AG04450 (cell line): ENCODE measurements at regions not wholly inside any gene's neighbourhood (a gene's known extent, or its start where the extent isn't known, plus 50 kb on each side); places are given as distances from the start of the nearest gene placed in this dataset.

Experiments
- CTCF ChIA-PET: fragments of 300-600, 350-600 bp; formaldehyde crosslinking; extraction: SDS; loops from one replicate; lab custom pipeline; 2022; ENCODE audit warnings: antibody characterized with exemption, inconsistent platforms; lab: Charles Lee
- POLR2A ChIA-PET: fragments of 350-600 bp; formaldehyde crosslinking; extraction: SDS; loops from one replicate; lab custom pipeline; 2021; ENCODE audit warnings: antibody characterized with exemption, inconsistent platforms; lab: Yijun Ruan, JAX
- DNase-seq: peaks from one replicate; pipeline ENCODE4 v3.0.0-alpha.2; 2011; ENCODE audit warnings: low read depth, low spot score
- H3K27ac ChIP-seq: one replicate; pipeline ENCODE4 v1.5.1; 2012; ENCODE audit warnings: low read depth, low read length, control low read depth
- H3K27me3 ChIP-seq: one replicate; pipeline ENCODE4 v1.6.0; 2012; ENCODE audit warnings: low read length; ENCODE audit not compliant: control insufficient read depth, insufficient read depth
- H3K4me3 ChIP-seq: 2 replicates; pipeline ENCODE4 v1.5.1; 2011; ENCODE audit warnings: mild to moderate bottlenecking, low read depth, low read length, control low read depth
- H3K9me3 ChIP-seq: 2 replicates; pipeline ENCODE4 v1.5.1; 2012; ENCODE audit warnings: low read length; ENCODE audit not compliant: control insufficient read depth, insufficient read depth
- TF ChIP-seq, protein P1 (sequence below): IDR thresholded peaks from 2 replicates; pipeline ENCODE4 v1.5.1; 2011; ENCODE audit warnings: low read depth, low read length, control low read depth, inconsistent platforms

DNA sequence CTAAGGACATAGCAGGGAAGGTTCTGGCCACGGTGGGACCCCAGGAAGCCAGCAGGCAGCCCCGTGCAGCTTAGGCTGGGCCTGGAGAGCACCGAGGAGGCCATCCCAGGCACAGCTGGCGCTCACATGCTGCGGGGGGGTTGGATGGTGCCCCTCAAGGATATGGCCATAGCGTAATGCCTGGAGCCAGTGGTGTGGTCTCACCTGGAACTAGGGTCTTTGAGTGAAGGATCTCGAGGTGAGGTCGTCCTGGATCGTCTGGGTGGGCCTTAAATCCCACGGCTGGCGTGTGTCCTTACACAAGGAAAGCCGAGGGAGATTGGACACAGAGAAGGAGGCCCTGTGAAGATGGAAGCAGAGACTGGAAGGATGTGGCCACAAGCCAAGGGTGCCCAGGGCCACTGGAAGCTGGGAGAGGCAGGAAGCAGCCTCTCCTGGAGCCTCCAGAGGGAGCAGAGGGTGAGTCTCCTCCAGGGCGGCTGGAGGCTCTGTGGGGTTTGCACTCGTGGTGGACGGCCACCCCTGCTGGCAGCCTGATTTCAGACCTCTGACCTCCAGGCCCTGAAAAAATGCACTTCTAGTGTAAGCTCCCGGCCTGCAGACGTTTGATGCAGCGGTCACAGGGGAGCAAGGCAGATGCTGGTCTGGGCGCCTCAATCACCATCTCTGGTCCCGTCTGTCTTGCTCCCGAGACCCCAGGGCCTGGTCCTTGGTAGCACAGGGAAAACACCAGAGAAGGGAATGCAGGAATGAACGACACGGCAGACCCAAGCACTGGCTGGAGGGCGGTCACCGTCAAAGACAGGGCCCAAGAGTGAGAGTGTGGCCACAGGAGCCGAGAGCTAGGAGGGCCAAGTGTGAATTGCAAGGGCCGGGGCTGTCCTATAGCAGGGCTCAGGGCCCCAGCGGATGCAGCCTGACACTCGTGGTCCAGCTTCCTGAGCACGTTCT lies 218.6 kb downstream of the KIF26A start:
- CTCF ChIA-PET, result no interaction called here
- DNase-seq, result no peak
- peaks cover 96% of the 10 kb centered on the region for H3K9me3 ChIP-seq
- POLR2A ChIA-PET, result no interaction called here
- H3K27ac ChIP-seq, result no peak overlapping the region
- H3K27me3 ChIP-seq, result no peaks in the 10 kb centered on the region
- no peak overlapping the region for H3K4me3 ChIP-seq
- TF ChIP-seq, protein P1, sequence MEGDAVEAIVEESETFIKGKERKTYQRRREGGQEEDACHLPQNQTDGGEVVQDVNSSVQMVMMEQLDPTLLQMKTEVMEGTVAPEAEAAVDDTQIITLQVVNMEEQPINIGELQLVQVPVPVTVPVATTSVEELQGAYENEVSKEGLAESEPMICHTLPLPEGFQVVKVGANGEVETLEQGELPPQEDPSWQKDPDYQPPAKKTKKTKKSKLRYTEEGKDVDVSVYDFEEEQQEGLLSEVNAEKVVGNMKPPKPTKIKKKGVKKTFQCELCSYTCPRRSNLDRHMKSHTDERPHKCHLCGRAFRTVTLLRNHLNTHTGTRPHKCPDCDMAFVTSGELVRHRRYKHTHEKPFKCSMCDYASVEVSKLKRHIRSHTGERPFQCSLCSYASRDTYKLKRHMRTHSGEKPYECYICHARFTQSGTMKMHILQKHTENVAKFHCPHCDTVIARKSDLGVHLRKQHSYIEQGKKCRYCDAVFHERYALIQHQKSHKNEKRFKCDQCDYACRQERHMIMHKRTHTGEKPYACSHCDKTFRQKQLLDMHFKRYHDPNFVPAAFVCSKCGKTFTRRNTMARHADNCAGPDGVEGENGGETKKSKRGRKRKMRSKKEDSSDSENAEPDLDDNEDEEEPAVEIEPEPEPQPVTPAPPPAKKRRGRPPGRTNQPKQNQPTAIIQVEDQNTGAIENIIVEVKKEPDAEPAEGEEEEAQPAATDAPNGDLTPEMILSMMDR, result no peak

DNA sequence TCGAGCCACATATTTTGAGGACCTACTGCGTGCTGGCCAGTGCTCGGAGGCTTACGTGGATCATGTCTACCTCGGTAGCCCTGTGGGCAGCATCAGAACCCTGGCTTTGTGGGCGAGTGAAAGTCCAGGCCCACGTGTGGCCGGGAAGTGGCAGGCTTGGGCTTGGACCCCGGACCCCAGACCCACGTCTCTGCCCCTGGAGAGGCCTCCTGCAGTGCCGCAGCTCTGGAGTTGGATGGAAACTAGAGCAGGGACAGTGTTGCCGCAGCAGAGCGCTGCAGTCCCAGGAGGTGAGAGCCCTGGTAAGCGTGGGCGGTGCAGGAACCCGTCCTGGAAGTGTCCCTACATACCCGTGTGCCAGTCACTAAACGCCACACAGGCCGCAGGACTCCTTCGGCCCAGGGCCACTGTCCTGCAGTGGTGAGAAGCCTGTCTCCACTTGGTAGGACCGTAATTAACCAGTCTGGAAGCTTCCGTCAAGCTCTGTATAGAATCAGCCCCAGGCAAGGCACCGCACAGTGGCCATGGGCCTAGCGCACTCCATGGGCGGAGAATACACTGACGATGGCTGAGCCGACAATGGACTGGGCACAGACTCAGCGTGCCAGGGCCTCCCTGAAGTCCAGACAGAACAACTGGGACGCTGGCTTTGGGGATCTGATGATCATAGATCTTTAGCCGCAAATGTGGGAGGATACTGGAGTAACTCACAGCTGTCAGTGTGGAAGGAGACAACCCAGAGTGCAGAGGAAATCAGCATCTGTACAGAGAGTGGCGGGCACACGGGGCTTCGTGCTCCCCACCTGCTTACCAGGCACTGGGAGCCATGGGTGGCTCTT lies 219.5 kb downstream of the KIF26A start:
- no peak for DNase-seq
- H3K27ac ChIP-seq, result no peak overlapping the region
- H3K27me3 ChIP-seq, result no peaks in the 10 kb centered on the region
- H3K9me3 ChIP-seq, result peaks cover 97% of the 10 kb centered on the region
- no peak overlapping the region for H3K4me3 ChIP-seq
- ChIA-PET POLR2A (no interaction called here), CTCF (no interaction called here)
- TF ChIP-seq, protein P1, result no peak

DNA sequence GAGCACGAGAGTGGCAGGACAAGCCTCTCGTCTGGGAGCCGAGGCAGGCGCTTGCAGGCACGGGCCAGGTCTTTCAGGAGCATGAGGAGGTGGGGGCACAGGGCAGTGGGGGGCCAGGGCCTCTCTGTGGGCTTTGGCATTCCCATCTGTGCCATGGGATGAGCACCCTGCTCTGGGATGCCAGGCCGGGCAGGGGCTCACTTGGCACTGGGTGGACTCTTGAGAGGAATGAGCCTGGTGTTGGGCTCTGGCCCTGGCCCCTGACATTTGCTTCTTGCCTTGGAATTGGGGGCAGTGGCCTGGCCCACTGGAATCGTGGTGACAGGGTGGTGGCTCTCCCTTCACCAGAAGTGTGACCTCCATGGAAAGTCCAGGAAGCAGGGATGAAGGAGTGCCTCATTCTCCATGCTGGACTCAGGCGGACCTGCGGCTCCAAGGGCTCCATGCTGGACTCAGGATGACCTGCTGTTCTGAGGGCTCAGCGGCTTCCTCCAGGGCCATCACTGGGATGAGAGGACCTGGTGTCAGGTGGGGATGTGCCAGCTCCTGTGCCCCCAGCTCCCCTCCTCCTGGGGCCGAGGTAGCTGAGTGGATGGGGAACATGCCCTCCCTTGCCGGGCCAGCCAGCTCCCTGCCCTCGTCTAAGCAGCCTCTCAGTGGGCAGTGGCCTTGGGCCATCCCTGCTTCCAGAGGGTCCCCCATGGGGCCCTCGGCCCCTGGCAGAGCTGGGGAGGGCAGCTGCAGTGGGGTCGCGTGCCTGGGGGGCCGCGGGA lies 220.3 kb downstream of the KIF26A start:
- Histone ChIP-seq H3K27me3 (no peaks in the 10 kb centered on the region), H3K27ac (no peak overlapping the region), H3K4me3 (no peak overlapping the region), H3K9me3 (peaks cover 97% of the 10 kb centered on the region)
- ChIA-PET CTCF (no interaction called here), POLR2A (no interaction called here)
- no peak for DNase-seq
- TF ChIP-seq, protein P1, result no peak

GRCh38 chr14:104359301-104359968 lies 220.1 kb upstream of the C14orf180 start:
- Histone ChIP-seq H3K9me3 (peaks cover 97% of the 10 kb centered on the region), H3K27ac (no peak overlapping the region), H3K27me3 (no peaks in the 10 kb centered on the region), H3K4me3 (no peak overlapping the region)
- ChIA-PET CTCF (no interaction called here), POLR2A (no interaction called here)
- TF ChIP-seq, protein P1, result no peak
- DNase-seq, result no peak
